G401.6 (cell line): ENCODE measurements at regions not wholly inside any gene's neighbourhood (a gene's known extent, or its start where the extent isn't known, plus 50 kb on each side); places are given as distances from the start of the nearest gene placed in this dataset.

ENCODE experiments used
- FAIRE-seq: peaks from 2 replicates; lab custom pipeline; 2012; peaks lifted over from hg19 to GRCh38; lab: Jason Lieb, UNC

GRCh38 chr2:3960106-3960505 lies 256.7 kb downstream of the DCDC2C start:
- no peak for FAIRE-seq

GRCh38 chr2:3962719-3963118 lies 259.3 kb downstream of the DCDC2C start:
- FAIRE-seq = no peak

GRCh38 chr2:3965211-3965610 lies 261.8 kb downstream of the DCDC2C start:
- no peak for FAIRE-seq

- no peak for FAIRE-seq
Observed at GRCh38 chr2:3965953-3966352, 262.6 kb downstream of the DCDC2C start.

GRCh38 chr2:3966470-3966869 lies 263.1 kb downstream of the DCDC2C start:
- no peak for FAIRE-seq

- FAIRE-seq = no peak
Observed at GRCh38 chr2:3968736-3969135, 265.4 kb downstream of the DCDC2C start.

GRCh38 chr2:3970791-3971651 lies 267.6 kb downstream of the DCDC2C start:
- no peak for FAIRE-seq

GRCh38 chr2:3971652-3972192 lies 268.3 kb downstream of the DCDC2C start:
- no peak for FAIRE-seq

- no peak for FAIRE-seq
Observed at GRCh38 chr2:3972377-3972776, 269.0 kb downstream of the DCDC2C start.

GRCh38 chr2:3974765-3975164 lies 271.4 kb downstream of the DCDC2C start:
- FAIRE-seq = no peak

GRCh38 chr2:3981446-3981987 lies 278.1 kb downstream of the DCDC2C start:
- FAIRE-seq = no peak

GRCh38 chr2:3982160-3982559 lies 278.8 kb downstream of the DCDC2C start:
- FAIRE-seq = no peak

GRCh38 chr2:3986063-3986462 lies 282.7 kb downstream of the DCDC2C start:
- no peak for FAIRE-seq

- FAIRE-seq = no peak
Observed at GRCh38 chr2:3986530-3987258, 283.3 kb downstream of the DCDC2C start.

- no peak for FAIRE-seq
Observed at GRCh38 chr2:4002841-4003403, 299.5 kb downstream of the DCDC2C start.

- no peak for FAIRE-seq
Observed at GRCh38 chr2:4012197-4012596, 308.8 kb downstream of the DCDC2C start.

GRCh38 chr2:4018535-4018934 lies 315.2 kb downstream of the DCDC2C start:
- no peak for FAIRE-seq

GRCh38 chr2:4020153-4020552 lies 316.8 kb downstream of the DCDC2C start:
- FAIRE-seq = no peak

- no peak for FAIRE-seq
Observed at GRCh38 chr2:4020649-4021048, 317.3 kb downstream of the DCDC2C start.

- FAIRE-seq = no peak
Observed at GRCh38 chr2:4024605-4025004, 321.2 kb downstream of the DCDC2C start.

GRCh38 chr2:4029081-4029480 lies 325.7 kb downstream of the DCDC2C start:
- FAIRE-seq = no peak

- no peak for FAIRE-seq
Observed at GRCh38 chr2:4039896-4040295, 336.5 kb downstream of the DCDC2C start.
